GM23338 (cell line): ENCODE measurements at regions not wholly inside any gene's neighbourhood (a gene's known extent, or its start where the extent isn't known, plus 50 kb on each side); places are given as distances from the start of the nearest gene placed in this dataset.

Experiments used
- ATAC-seq: fragments of 200-7000 bp; cut with Tn5 transposase; 3 replicates; pipeline ENCODE4 v1.9.1; 2020
- DNase-seq: peaks from one replicate; pipeline ENCODE4 v3.0.0-alpha.2; 2015; ENCODE audit warnings: low spot score
- H2AFZ ChIP-seq: fragments of 200-600 bp; sonication (generic); 2 replicates; pipeline ENCODE4 v1.8.0; 2016; ENCODE audit warnings: antibody characterized with exemption, mild to moderate bottlenecking, moderate library complexity
- H3F3A ChIP-seq: fragments of 200-600 bp; sonication (generic); replicated peaks from 2 replicates; pipeline ENCODE4 v1.8.0; 2017; ENCODE audit warnings: antibody characterized with exemption, mixed run types, low read depth
- H3K27ac ChIP-seq: fragments of 200-600 bp; sonication (generic); 2 replicates; pipeline ENCODE4 v1.6.1; 2016; ENCODE audit warnings: low read depth
- H3K27me3 ChIP-seq: fragments of 200-600 bp; sonication (generic); 2 replicates; pipeline ENCODE4 v1.8.0; 2016; ENCODE audit warnings: mild to moderate bottlenecking, mixed run types, moderate library complexity; ENCODE audit not compliant: insufficient read depth
- H3K36me3 ChIP-seq: fragments of 200-600 bp; sonication (generic); 2 replicates; pipeline ENCODE4 v1.8.0; 2016; ENCODE audit warnings: mild to moderate bottlenecking; ENCODE audit not compliant: insufficient read depth
- H3K4me1 ChIP-seq: fragments of 200-600 bp; sonication (generic); 2 replicates; pipeline ENCODE4 v1.8.0; 2016; ENCODE audit warnings: mild to moderate bottlenecking, moderate library complexity; ENCODE audit not compliant: insufficient read depth
- H3K4me2 ChIP-seq: fragments of 200-600 bp; sonication (generic); 2 replicates; pipeline ENCODE4 v1.7.1; 2017; ENCODE audit warnings: mixed run types
- H3K4me3 ChIP-seq: fragments of 200-600 bp; sonication (generic); 2 replicates; pipeline ENCODE4 v1.6.1; 2016; ENCODE audit warnings: mixed run types
- H3K79me2 ChIP-seq: fragments of 200-600 bp; sonication (generic); replicated peaks from 2 replicates; pipeline ENCODE4 v1.8.0; 2017; ENCODE audit warnings: mild to moderate bottlenecking; ENCODE audit not compliant: insufficient read depth
- H3K9me2 ChIP-seq: fragments of 200-600 bp; sonication (generic); 2 replicates; pipeline ENCODE4 v1.8.0; 2017; ENCODE audit not compliant: insufficient read depth
- H4K20me1 ChIP-seq: fragments of 200-600 bp; sonication (generic); replicated peaks from 2 replicates; pipeline ENCODE4 v1.8.0; 2017; ENCODE audit warnings: mild to moderate bottlenecking; ENCODE audit not compliant: insufficient read depth
- H3K27ac Mint-ChIP-seq: 2 replicates; pipeline ENCODE4 v1.8.0; 2020; ENCODE audit warnings: inconsistent platforms, mild to moderate bottlenecking, moderate library complexity, mixed read lengths
- H3K27me3 Mint-ChIP-seq: 3 replicates; pipeline ENCODE4 v1.8.0; 2022; ENCODE audit warnings: low read depth, mild to moderate bottlenecking, moderate library complexity, mixed read lengths, inconsistent platforms; ENCODE audit not compliant: insufficient read depth, poor library complexity
- H3K36me3 Mint-ChIP-seq: 3 replicates; pipeline ENCODE4 v1.8.0; 2021; ENCODE audit warnings: low read depth, mild to moderate bottlenecking, inconsistent platforms, moderate library complexity, mixed read lengths
- H3K4me1 Mint-ChIP-seq: 3 replicates; pipeline ENCODE4 v1.8.0; 2020; ENCODE audit warnings: mild to moderate bottlenecking, inconsistent platforms, mixed read lengths
- H3K4me3 Mint-ChIP-seq: 3 replicates; pipeline ENCODE4 v1.8.0; 2021; ENCODE audit warnings: moderate library complexity, mild to moderate bottlenecking, inconsistent platforms, mixed read lengths
- H3K9me3 Mint-ChIP-seq: 3 replicates; pipeline ENCODE4 v1.8.0; 2020; ENCODE audit warnings: moderate library complexity, mild to moderate bottlenecking, inconsistent platforms, mixed read lengths
- CREB1 ChIP-seq: fragments of 250-450 bp; sonication (Bioruptor Pico); IDR thresholded peaks from 2 replicates; pipeline ENCODE4 v1.5.0; 2020; ENCODE audit warnings: low read depth, mild to moderate bottlenecking, moderate library complexity
- ETS1 ChIP-seq: IDR thresholded peaks from 2 replicates; pipeline ENCODE4 v1.6.1; 2016; ENCODE audit warnings: antibody characterized with exemption
- EZH2 ChIP-seq: fragments of 200-600 bp; sonication (generic); IDR thresholded peaks from one replicate; pipeline ENCODE4 v1.8.0; 2017; ENCODE audit warnings: antibody characterized with exemption, mild to moderate bottlenecking, low read depth; ENCODE audit not compliant: unreplicated experiment
- EZH2phosphoT487 ChIP-seq: fragments of 200-600 bp; sonication (generic); IDR thresholded peaks from one replicate; pipeline ENCODE4 v1.8.1; 2018; ENCODE audit warnings: antibody characterized with exemption; ENCODE audit not compliant: unreplicated experiment
- NANOG ChIP-seq: IDR thresholded peaks from 2 replicates; pipeline ENCODE4 v1.6.1; 2016; ENCODE audit warnings: antibody characterized with exemption, borderline replicate concordance
- POLR2AphosphoS5 ChIP-seq: IDR thresholded peaks from 2 replicates; pipeline ENCODE4 v1.6.1; 2016; ENCODE audit warnings: antibody characterized with exemption, low read depth
- STAT1 ChIP-seq: IDR thresholded peaks from one replicate; pipeline ENCODE4 v1.6.1; 2016; ENCODE audit warnings: antibody characterized with exemption; ENCODE audit not compliant: unreplicated experiment
- ZNF114 ChIP-seq: fragments of 250-450 bp; sonication (Bioruptor Pico); IDR thresholded peaks from 2 replicates; pipeline ENCODE4 v1.5.0; 2020; ENCODE audit warnings: mild to moderate bottlenecking, moderate library complexity
- ZNF331 ChIP-seq: fragments of 250-450 bp; sonication (Bioruptor Pico); IDR thresholded peaks from 2 replicates; pipeline ENCODE4 v1.5.0; 2020; ENCODE audit warnings: low read depth, mild to moderate bottlenecking, moderate library complexity
- TF ChIP-seq, protein P1 (sequence below): fragments of 250-450 bp; sonication (Bioruptor Pico); IDR thresholded peaks from 2 replicates; pipeline ENCODE4 v1.5.0; 2020; ENCODE audit warnings: mild to moderate bottlenecking, moderate library complexity
- TF ChIP-seq, protein P2 (sequence below): IDR thresholded peaks from one replicate; pipeline ENCODE4 v1.6.1; 2018; ENCODE audit warnings: antibody characterized with exemption; ENCODE audit not compliant: unreplicated experiment

- TF ChIP-seq, protein P1, sequence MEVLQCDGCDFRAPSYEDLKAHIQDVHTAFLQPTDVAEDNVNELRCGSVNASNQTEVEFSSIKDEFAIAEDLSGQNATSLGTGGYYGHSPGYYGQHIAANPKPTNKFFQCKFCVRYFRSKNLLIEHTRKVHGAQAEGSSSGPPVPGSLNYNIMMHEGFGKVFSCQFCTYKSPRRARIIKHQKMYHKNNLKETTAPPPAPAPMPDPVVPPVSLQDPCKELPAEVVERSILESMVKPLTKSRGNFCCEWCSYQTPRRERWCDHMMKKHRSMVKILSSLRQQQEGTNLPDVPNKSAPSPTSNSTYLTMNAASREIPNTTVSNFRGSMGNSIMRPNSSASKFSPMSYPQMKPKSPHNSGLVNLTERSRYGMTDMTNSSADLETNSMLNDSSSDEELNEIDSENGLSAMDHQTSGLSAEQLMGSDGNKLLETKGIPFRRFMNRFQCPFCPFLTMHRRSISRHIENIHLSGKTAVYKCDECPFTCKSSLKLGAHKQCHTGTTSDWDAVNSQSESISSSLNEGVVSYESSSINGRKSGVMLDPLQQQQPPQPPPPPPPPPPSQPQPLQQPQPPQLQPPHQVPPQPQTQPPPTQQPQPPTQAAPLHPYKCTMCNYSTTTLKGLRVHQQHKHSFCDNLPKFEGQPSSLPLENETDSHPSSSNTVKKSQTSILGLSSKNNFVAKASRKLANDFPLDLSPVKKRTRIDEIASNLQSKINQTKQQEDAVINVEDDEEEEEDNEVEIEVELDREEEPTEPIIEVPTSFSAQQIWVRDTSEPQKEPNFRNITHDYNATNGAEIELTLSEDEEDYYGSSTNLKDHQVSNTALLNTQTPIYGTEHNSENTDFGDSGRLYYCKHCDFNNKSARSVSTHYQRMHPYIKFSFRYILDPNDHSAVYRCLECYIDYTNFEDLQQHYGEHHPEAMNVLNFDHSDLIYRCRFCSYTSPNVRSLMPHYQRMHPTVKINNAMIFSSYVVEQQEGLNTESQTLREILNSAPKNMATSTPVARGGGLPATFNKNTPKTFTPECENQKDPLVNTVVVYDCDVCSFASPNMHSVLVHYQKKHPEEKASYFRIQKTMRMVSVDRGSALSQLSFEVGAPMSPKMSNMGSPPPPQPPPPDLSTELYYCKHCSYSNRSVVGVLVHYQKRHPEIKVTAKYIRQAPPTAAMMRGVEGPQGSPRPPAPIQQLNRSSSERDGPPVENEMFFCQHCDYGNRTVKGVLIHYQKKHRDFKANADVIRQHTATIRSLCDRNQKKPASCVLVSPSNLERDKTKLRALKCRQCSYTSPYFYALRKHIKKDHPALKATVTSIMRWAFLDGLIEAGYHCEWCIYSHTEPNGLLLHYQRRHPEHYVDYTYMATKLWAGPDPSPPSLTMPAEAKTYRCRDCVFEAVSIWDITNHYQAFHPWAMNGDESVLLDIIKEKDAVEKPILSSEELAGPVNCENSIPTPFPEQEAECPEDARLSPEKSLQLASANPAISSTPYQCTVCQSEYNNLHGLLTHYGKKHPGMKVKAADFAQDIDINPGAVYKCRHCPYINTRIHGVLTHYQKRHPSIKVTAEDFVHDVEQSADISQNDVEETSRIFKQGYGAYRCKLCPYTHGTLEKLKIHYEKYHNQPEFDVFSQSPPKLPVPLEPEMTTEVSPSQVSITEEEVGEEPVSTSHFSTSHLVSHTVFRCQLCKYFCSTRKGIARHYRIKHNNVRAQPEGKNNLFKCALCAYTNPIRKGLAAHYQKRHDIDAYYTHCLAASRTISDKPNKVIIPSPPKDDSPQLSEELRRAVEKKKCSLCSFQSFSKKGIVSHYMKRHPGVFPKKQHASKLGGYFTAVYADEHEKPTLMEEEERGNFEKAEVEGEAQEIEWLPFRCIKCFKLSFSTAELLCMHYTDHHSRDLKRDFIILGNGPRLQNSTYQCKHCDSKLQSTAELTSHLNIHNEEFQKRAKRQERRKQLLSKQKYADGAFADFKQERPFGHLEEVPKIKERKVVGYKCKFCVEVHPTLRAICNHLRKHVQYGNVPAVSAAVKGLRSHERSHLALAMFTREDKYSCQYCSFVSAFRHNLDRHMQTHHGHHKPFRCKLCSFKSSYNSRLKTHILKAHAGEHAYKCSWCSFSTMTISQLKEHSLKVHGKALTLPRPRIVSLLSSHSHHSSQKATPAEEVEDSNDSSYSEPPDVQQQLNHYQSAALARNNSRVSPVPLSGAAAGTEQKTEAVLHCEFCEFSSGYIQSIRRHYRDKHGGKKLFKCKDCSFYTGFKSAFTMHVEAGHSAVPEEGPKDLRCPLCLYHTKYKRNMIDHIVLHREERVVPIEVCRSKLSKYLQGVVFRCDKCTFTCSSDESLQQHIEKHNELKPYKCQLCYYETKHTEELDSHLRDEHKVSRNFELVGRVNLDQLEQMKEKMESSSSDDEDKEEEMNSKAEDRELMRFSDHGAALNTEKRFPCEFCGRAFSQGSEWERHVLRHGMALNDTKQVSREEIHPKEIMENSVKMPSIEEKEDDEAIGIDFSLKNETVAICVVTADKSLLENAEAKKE, result no peak
- TF ChIP-seq ZNF331 (CRISPR knock-in tag) (no peak), EZH2phosphoT487 (no peak), POLR2AphosphoS5 (no peak)
Observed at GRCh38 chr10:9811601-9812000, 1206.1 kb upstream of the CELF2 start (continued).

DNA sequence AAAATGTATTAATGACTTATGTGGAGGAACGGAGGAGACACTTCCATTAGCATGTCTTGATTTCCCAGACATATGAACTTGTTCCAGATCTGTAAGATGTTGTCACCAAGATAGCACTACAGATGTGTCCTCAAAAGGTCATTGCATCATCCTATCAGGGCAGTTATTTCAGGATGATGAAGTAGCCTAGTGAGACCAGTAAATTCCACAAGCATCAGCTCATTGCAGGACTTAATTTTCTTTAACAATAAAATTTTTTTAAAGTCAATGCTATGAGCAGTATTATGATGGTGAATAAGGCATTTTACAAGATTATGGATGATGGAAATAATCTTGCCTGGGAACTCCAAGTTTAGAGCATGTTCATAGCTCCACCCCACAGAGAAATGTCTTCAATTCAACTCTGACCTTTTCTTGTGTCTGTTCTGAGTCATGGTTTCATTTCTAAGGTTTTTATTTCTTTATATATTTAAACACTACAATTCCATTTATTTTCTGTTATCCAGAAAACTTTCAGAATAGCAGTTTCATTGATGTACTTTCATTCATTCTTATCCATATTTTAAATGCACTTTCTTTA, 1203.3 kb upstream of the CELF2 start:
- Histone ChIP-seq H3K27me3 (no peaks in the 10 kb centered on the region), H3K4me1 (no peaks in the 10 kb centered on the region), H3K4me2 (no peak overlapping the region), H4K20me1 (no peaks in the 10 kb centered on the region), H3K4me3 (no peak overlapping the region), H3K36me3 (no peaks in the 10 kb centered on the region), H2AFZ (no peak overlapping the region), H3F3A (no peaks in the 10 kb centered on the region), H3K9me2 (no peaks in the 10 kb centered on the region), H3K27ac (no peak overlapping the region), H3K79me2 (no peaks in the 10 kb centered on the region)
- H3K27me3 Mint-ChIP-seq, result no peaks in the 10 kb centered on the region
- peaks cover 6% of the 10 kb centered on the region; the same call in 1 of the 3 replicates for H3K36me3 Mint-ChIP-seq
- ATAC-seq, result no peak
- no peaks in the 10 kb centered on the region for H3K4me1 Mint-ChIP-seq
- no peak overlapping the region for H3K4me3 Mint-ChIP-seq
- H3K27ac Mint-ChIP-seq, result no peak overlapping the region
- no peak for DNase-seq
- H3K9me3 Mint-ChIP-seq, result peaks cover 14% of the 10 kb centered on the region
- no peak for TF ChIP-seq ETS1
- TF ChIP-seq ZNF114 (CRISPR knock-in tag), result no peak
- TF ChIP-seq CREB1 (CRISPR knock-in tag), result no peak
- TF ChIP-seq ZNF331 (CRISPR knock-in tag), result no peak
- TF ChIP-seq STAT1, result no peak
- no peak for TF ChIP-seq NANOG
- TF ChIP-seq EZH2, result no peak
- TF ChIP-seq, protein P2, sequence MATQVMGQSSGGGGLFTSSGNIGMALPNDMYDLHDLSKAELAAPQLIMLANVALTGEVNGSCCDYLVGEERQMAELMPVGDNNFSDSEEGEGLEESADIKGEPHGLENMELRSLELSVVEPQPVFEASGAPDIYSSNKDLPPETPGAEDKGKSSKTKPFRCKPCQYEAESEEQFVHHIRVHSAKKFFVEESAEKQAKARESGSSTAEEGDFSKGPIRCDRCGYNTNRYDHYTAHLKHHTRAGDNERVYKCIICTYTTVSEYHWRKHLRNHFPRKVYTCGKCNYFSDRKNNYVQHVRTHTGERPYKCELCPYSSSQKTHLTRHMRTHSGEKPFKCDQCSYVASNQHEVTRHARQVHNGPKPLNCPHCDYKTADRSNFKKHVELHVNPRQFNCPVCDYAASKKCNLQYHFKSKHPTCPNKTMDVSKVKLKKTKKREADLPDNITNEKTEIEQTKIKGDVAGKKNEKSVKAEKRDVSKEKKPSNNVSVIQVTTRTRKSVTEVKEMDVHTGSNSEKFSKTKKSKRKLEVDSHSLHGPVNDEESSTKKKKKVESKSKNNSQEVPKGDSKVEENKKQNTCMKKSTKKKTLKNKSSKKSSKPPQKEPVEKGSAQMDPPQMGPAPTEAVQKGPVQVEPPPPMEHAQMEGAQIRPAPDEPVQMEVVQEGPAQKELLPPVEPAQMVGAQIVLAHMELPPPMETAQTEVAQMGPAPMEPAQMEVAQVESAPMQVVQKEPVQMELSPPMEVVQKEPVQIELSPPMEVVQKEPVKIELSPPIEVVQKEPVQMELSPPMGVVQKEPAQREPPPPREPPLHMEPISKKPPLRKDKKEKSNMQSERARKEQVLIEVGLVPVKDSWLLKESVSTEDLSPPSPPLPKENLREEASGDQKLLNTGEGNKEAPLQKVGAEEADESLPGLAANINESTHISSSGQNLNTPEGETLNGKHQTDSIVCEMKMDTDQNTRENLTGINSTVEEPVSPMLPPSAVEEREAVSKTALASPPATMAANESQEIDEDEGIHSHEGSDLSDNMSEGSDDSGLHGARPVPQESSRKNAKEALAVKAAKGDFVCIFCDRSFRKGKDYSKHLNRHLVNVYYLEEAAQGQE, result no peak
- TF ChIP-seq EZH2phosphoT487, result no peak
